Endothelial cell of umbilical vein (primary cell): ENCODE measurements at regions not wholly inside any gene's neighbourhood (a gene's known extent, or its start where the extent isn't known, plus 50 kb on each side); places are given as distances from the start of the nearest gene placed in this dataset.

Experiments
- EZH2 ChIP-seq: IDR thresholded peaks from 2 replicates; pipeline ENCODE4 v1.6.1; 2012; ENCODE audit warnings: borderline replicate concordance, low read depth, mild to moderate bottlenecking, moderate library complexity, low read length, inconsistent platforms; ENCODE audit not compliant: severe bottlenecking
- FOS ChIP-seq: IDR thresholded peaks from 2 replicates; pipeline ENCODE4 v1.6.1; 2011; ENCODE audit warnings: mild to moderate bottlenecking, low read length, moderate library complexity, borderline replicate concordance; ENCODE audit not compliant: insufficient read depth
- JUN ChIP-seq: IDR thresholded peaks from 2 replicates; pipeline ENCODE4 v1.6.1; 2011; ENCODE audit warnings: borderline replicate concordance, low read depth; ENCODE audit not compliant: insufficient read length, insufficient read depth
- POLR2A ChIP-seq: IDR thresholded peaks from 2 replicates; pipeline ENCODE4 v1.6.1; 2012; ENCODE audit warnings: low read depth, mild to moderate bottlenecking, control low read depth, low read length
- POLR2AphosphoS5 ChIP-seq: IDR thresholded peaks from 2 replicates; pipeline ENCODE4 v1.6.1; 2012; ENCODE audit warnings: low read depth, mild to moderate bottlenecking, control low read depth, low read length, moderate library complexity; ENCODE audit not compliant: insufficient read depth
- TF ChIP-seq, protein P1 (sequence below), 2 donors: IDR thresholded peaks; 1 replicate in 1 of 2; 2 replicates in 1 of 2; pipeline ENCODE4 v1.5.1; 2011; ENCODE audit warnings: low read length in 2 of 2, mild to moderate bottlenecking in 2 of 2, moderate library complexity in 2 of 2, control low read depth in 1 of 2, inconsistent platforms in 1 of 2, low read depth in 1 of 2; ENCODE audit not compliant: insufficient read depth in 1 of 2; ENCODE audit errors: extremely low read depth in 1 of 2
- TF ChIP-seq, protein P2 (sequence below): IDR thresholded peaks from 2 replicates; pipeline ENCODE4 v1.6.1; 2011; ENCODE audit not compliant: insufficient read depth, insufficient read length

DNA sequence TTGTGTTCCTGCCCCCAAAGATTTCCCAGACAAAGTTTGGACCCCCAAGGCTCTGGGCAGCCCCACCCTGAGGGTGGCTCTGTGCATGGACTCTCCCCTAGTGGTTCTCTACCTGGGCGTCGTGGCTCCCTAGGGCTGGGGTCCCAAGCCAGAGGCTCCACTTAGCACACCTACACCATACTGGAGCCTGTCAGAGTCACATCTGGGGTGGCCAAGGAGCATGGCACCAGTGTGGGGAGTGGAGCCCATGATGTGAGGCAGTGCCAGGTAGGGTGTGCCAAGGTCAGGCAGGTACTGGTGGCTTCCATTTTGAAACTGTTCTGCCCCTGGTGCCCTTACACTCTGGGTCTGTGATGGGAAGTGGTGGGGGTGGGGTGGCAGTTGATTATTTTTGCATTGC lies 109.9 kb upstream of the GNAO1 start:
- TF ChIP-seq, protein P1, sequence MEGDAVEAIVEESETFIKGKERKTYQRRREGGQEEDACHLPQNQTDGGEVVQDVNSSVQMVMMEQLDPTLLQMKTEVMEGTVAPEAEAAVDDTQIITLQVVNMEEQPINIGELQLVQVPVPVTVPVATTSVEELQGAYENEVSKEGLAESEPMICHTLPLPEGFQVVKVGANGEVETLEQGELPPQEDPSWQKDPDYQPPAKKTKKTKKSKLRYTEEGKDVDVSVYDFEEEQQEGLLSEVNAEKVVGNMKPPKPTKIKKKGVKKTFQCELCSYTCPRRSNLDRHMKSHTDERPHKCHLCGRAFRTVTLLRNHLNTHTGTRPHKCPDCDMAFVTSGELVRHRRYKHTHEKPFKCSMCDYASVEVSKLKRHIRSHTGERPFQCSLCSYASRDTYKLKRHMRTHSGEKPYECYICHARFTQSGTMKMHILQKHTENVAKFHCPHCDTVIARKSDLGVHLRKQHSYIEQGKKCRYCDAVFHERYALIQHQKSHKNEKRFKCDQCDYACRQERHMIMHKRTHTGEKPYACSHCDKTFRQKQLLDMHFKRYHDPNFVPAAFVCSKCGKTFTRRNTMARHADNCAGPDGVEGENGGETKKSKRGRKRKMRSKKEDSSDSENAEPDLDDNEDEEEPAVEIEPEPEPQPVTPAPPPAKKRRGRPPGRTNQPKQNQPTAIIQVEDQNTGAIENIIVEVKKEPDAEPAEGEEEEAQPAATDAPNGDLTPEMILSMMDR (IDR thresholded peaks at IDR 0.05; ENCODE audit: extremely low read depth in 1 of 2, insufficient read depth in 1 of 2, low read depth in 1 of 2, low read length in 2 of 2) = no peak
- no peak for TF ChIP-seq EZH2
- no peak for TF ChIP-seq POLR2A
- TF ChIP-seq POLR2AphosphoS5 = no peak
- TF ChIP-seq FOS = no peak
- no peak for TF ChIP-seq JUN
- TF ChIP-seq, protein P2, sequence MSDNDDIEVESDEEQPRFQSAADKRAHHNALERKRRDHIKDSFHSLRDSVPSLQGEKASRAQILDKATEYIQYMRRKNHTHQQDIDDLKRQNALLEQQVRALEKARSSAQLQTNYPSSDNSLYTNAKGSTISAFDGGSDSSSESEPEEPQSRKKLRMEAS = no peak
